D721Med (cell line): ENCODE measurements at regions not wholly inside any gene's neighbourhood (a gene's known extent, or its start where the extent isn't known, plus 50 kb on each side); places are given as distances from the start of the nearest gene placed in this dataset.
"Not testable (repeated sequence)": the region's sequence is repeated elsewhere in the genome, so short reads cannot be mapped to it uniquely, and the experiment has no call there.

ENCODE experiments used
- DNase-seq: peaks from one replicate; pipeline ENCODE4 v3.0.0; 2011; ENCODE audit warnings: low spot score; ENCODE audit not compliant: insufficient read length
- FAIRE-seq: peaks from 2 replicates; lab custom pipeline; 2011; peaks lifted over from hg19 to GRCh38; lab: Jason Lieb, UNC
- TF ChIP-seq, protein P1 (sequence below): IDR thresholded peaks from 2 replicates; pipeline ENCODE4 v1.5.1; 2012; ENCODE audit warnings: mild to moderate bottlenecking, control low read depth; ENCODE audit not compliant: insufficient read depth; ENCODE audit errors: missing control alignments

DNA sequence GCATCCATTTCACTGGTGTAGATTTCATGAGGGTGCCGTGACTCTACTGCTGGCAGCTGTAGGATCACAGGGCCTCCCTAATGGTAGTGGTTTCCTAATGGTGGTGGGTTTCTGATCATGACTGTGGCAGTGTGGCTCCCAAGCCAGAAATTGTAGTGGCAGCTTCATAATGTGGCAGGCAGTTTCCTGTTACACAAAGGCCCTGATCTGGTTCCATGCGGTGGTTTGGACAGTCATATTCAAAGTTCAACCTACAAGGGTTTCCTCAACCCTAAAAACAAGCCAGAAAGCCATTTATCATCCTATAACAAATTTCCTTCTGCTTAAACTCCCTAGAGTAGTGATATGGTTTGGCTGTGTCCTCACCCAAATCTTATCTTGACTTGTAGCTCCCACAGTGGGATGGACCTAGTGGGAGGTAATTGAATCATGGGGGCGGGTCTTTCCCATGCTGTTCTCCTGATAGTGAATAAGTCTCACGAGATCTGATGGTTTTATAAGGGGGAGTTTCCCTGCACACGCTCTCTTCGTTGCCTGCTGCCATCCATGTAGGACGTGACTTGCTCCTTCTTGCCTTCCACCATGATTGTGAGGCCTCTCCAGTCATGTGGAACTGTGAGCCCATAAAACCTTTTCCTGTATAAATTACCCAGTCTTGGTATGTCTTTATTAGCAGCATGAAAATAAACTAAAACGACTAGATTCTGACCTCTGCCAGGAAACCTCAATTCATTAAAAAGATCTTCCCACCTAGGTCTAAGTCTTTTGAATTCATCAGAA lies 257.1 kb downstream of the EFCAB11 start:
- FAIRE-seq: no peak
- DNase-seq: no peak
- TF ChIP-seq, protein P1, sequence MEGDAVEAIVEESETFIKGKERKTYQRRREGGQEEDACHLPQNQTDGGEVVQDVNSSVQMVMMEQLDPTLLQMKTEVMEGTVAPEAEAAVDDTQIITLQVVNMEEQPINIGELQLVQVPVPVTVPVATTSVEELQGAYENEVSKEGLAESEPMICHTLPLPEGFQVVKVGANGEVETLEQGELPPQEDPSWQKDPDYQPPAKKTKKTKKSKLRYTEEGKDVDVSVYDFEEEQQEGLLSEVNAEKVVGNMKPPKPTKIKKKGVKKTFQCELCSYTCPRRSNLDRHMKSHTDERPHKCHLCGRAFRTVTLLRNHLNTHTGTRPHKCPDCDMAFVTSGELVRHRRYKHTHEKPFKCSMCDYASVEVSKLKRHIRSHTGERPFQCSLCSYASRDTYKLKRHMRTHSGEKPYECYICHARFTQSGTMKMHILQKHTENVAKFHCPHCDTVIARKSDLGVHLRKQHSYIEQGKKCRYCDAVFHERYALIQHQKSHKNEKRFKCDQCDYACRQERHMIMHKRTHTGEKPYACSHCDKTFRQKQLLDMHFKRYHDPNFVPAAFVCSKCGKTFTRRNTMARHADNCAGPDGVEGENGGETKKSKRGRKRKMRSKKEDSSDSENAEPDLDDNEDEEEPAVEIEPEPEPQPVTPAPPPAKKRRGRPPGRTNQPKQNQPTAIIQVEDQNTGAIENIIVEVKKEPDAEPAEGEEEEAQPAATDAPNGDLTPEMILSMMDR: no peak

- DNase-seq (no peak), FAIRE-seq (no peak)
- TF ChIP-seq, protein P1: no peak
These were observed 258.7 kb downstream of the EFCAB11 start for GRCh38 chr14:89695846-89696245.

DNA sequence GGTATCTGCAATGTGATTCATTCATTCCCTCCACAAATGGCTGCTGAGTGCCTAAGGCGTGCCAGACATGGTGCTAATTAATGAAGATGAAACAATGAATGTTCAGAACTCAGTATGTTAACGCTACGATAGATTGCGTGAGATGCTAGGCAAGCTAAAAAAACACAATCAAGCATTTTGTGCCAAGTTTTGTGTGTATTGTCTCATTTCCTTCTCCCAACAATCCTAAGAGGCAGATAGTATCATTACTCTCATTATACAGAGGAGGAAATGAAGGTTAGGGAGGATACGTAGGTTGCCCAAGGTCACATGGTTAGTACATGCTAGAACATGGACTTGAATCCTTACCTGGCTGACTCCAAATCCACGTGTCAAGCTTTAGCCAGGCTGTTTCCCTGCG lies 264.4 kb downstream of the EFCAB11 start:
- no peak for FAIRE-seq
- DNase-seq: no peak
- TF ChIP-seq, protein P1: no peak

GRCh38 chr14:89689711-89690110 lies 264.8 kb downstream of the EFCAB11 start:
- DNase-seq, FAIRE-seq: not testable (repeated sequence)

DNA sequence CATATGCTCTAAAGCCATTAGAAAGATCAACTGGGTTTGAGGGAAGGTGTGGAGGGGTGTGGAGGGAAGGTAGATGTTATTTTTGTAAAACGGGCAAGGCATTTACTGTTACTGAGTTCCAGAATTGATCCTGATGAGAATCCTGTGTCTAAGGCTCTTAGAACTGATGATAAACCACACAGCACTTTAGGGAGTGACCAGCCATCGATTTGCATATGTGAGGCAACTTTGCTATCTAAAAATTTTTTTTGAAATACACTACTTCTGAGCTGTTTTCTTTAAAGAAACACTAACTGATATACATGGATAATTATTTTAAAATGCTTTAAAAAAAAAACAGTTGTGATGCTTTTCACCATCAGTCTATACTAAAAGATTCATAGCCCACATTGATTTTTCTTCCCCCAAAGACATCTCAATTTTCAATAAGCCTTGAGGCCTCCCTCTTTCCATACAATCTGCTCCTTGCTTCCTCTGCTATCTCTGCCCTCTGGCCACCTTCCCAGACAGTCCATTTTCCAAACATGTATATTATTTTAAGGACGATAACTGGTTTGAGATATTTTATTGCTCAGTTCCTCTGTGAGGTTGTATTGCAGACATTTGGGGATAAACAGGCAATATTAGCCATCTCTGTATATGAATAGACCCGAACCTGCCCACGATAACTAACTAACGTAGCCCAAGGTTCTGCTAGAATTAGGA lies 265.9 kb downstream of the EFCAB11 start:
- TF ChIP-seq, protein P1: no peak
- DNase-seq: no peak
- FAIRE-seq: no peak

- DNase-seq, FAIRE-seq: not testable (repeated sequence)
These were observed 267.4 kb downstream of the EFCAB11 start for GRCh38 chr14:89687129-89687528.

DNA sequence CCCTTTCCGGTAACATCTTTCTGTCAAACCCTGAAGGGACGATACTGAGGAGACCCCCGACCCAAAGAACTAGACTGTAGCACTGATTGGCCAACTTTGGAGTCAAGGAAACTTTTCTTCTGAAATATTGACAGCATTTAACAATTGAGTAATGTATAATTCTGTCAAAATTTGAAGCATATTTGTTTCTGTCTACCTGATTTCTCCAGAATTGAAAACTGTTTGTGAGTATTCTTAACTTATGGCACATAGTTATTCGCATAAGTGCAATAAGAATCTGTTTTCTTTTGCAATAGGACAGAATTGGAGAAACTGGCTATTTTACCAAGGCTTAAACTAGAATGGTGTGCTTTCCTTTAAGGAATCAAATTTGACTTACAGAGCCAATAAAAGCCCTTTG lies 267.1 kb upstream of the FOXN3 start:
- TF ChIP-seq, protein P1: no peak
- DNase-seq: no peak
- FAIRE-seq: no peak

DNA sequence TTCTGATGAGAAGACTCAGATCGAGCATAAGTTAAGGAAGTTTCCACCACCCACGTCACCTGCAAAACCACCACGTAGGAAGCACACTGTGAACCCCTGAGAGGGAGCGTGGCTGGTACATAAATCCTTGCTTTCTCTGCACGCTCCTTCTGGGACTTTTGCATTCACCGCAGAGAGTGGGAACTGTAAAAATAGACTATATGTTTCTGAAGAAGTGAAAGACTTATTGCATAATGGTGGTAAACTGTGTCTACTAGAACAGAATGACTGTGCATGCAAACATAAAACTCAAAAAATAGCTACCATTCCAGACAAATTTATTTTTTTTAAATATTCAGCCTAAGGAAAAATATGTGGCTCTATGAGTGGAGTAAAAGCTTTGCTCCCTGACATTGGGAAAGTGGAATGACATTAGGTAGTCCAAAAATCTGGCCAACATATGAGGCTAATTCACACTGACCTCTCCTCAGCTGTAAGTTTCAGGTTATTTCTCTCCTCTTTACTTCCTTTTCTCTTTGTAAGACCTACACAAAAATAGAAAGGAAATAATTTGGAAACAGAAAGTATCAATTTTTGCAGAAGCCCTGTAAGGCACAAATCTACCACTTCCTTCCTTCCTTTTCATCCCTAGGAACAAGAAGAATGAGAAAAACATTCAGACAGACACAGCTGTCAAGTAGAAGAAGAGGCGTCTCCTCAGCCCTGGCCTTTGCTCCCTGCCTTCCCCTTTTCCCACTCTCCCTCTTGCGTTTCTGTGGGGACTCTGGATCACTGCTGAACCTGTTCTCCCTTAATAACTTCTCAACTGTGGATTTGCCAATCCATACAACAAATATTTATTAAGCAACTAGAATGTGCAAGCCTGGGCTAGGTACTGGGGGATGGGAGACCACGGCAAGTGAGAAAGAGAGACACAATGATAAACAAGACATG lies 264.3 kb upstream of the FOXN3 start:
- FAIRE-seq (no peak), DNase-seq (no peak)
- TF ChIP-seq, protein P1: no peak
